22Rv1 (cell line): ENCODE measurements at regions not wholly inside any gene's neighbourhood (a gene's known extent, or its start where the extent isn't known, plus 50 kb on each side); places are given as distances from the start of the nearest gene placed in this dataset.

ENCODE experiments used
- CTCF ChIP-seq: fragments of 450-650 bp; IDR thresholded peaks from 2 replicates; pipeline ENCODE4 v1.5.1; 2017; ENCODE audit warnings: mild to moderate bottlenecking
- ZFX ChIP-seq: fragments of 450-650 bp; IDR thresholded peaks from 2 replicates; pipeline ENCODE4 v1.6.1; 2017; ENCODE audit warnings: antibody characterized with exemption, borderline replicate concordance

GRCh38 chr3:70647823-70648222 is 335.4 kb upstream of the MDFIC2 start:
- TF ChIP-seq CTCF (no peak), ZFX (no peak)
